AG09319 (cell line): ENCODE measurements at regions not wholly inside any gene's neighbourhood (a gene's known extent, or its start where the extent isn't known, plus 50 kb on each side); places are given as distances from the start of the nearest gene placed in this dataset.
A peak's percentile ranks its signal among the peaks of the same experiment; 100 is the strongest.

ENCODE experiments used
- DNase-seq: peaks from one replicate; pipeline ENCODE4 v3.0.0-alpha.2; 2010; ENCODE audit warnings: low read depth; ENCODE audit errors: extremely low read depth
- TF ChIP-seq, protein P1 (sequence below): IDR thresholded peaks from 2 replicates; pipeline ENCODE4 v1.5.1; 2011; ENCODE audit warnings: low read depth, mild to moderate bottlenecking, inconsistent platforms, low read length, moderate library complexity

DNA sequence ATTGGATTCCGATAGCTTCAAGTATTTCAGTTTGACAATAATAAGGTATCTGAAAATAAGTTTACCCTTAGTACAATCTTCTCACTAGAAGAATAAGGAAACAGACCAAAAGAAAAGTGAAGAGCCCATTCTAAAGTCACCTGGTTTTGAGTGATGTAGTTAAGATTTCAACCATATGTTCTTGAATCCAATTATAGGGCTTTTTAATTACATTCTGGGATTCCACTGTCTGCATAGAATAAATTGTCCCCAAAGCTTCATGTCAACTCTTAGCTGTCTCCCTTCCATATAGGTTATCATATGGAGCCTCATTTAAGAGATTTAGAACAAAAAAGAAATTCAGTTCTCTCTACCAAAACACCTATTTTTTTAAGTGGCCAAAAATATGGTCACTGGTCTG is 1158.8 kb downstream of the IGSF11 start:
- TF ChIP-seq, protein P1, sequence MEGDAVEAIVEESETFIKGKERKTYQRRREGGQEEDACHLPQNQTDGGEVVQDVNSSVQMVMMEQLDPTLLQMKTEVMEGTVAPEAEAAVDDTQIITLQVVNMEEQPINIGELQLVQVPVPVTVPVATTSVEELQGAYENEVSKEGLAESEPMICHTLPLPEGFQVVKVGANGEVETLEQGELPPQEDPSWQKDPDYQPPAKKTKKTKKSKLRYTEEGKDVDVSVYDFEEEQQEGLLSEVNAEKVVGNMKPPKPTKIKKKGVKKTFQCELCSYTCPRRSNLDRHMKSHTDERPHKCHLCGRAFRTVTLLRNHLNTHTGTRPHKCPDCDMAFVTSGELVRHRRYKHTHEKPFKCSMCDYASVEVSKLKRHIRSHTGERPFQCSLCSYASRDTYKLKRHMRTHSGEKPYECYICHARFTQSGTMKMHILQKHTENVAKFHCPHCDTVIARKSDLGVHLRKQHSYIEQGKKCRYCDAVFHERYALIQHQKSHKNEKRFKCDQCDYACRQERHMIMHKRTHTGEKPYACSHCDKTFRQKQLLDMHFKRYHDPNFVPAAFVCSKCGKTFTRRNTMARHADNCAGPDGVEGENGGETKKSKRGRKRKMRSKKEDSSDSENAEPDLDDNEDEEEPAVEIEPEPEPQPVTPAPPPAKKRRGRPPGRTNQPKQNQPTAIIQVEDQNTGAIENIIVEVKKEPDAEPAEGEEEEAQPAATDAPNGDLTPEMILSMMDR = no peak
- no peak for DNase-seq

DNA sequence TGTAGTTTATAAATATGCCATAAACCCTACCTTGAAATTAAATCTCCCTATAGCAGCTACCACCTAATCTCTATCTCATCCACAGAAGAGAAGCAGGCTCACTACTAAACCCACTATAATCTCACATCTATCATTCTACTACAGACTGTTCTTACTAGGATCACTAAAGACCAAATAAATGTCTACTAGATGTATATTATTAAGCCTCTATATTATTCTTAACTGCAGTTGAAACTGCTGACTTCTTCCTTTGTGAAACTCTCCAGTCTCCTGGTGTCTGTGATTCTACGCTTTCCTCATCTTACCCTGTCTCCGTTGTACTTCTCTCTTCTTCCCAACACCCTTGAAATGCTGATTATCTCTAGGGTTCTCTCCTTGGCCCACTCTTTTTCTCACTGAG is 1154.0 kb downstream of the IGSF11 start:
- no peak for DNase-seq
- TF ChIP-seq, protein P1 = no peak

DNA sequence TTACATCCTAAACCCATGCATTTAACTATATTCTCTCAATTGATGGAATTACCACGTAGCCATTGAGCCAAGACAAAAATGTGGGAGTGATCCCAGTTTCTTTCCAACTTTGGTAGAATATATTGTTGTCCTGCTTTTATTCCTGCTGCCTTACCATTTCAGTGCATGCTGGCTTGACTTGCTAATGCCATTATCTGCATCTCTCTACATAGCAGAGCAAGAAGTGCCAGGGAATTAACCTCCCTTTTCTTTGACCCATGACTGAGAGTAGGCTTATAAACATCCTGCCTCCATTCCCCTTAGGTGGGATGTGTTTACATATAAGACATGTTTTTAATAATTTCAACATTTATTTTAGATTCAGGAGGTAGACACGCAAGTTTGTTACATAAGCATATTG is 1153.4 kb downstream of the IGSF11 start:
- TF ChIP-seq, protein P1 = no peak
- DNase-seq = no peak

DNA sequence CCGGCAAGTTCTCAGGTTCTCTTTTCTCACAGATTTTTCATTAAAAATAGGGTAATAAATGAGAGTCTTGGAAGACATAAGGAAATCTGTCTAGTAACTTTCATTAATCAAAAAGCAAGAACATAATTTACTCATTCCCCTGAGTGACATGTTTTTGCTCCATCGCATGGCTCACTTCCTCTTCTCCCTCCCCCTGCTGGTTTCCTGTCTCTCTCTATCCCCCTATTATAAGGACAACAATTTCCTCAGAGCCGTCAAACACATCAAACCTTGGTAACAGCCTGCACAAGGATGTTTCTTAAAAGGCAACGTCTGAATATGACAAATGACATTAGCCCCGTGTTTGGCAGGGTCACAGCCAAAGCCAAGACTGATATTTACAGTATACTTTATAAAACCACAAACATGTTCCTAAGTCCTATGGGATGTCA is 1149.6 kb downstream of the IGSF11 start:
- no peak for DNase-seq
- TF ChIP-seq, protein P1 = no peak

DNA sequence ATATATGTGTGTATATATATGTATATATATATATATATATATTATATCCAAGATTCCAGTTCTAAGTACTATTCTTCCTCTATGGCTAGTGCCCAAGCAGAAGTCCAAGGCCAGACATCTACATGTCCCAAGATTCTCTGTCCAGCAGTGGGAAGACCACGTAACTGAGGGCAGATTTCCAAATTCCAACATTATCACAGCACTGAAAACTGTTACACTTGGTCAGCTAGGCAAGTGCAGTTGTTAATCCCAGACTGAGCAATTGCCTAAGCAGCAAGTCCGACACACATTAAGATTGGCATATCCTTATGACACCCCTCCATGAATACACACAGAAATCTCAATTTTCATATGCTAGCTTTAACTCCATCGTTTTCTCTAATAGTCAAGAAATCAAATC is 1148.5 kb downstream of the IGSF11 start:
- TF ChIP-seq, protein P1 = no peak
- DNase-seq = no peak

DNA sequence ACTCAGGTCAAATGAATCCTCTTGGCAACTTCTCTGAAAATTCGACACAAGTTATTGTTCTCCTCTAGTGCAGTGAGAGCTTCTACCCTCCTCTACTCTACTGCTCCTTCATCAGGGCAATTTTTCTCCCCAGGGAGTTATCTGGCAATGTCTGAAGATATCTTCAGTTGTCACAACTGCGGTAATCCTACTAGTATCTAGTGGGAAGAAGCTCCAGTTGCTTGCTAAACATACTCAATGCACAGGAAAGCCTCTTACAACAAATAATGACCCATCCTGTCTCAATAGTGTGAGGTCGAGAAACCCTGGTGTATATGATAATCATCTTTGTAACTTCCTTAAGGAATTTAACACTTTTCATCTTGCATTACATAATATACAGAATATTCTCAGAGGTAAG is 1147.6 kb downstream of the IGSF11 start:
- no peak for DNase-seq
- TF ChIP-seq, protein P1 = no peak

DNA sequence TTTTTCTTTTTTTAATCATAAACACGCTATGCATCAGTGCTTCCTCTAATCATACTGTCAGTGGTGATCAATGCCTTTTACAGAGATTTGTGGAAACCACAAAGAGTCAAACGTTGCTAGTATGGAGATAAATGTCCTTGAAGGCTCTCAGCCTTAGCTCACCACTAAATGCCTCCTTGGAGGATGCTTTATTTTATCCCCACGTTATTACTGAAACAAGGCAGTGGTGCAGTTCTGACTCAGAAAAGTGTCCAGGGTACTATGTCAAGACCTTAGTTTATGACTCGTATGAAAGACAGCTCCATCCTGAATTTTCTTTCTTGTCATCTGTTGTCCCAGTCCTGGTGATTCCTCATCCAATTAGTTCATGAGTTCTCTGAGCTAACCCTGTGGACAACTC is 1146.7 kb downstream of the IGSF11 start:
- peak; percentile 35 for DNase-seq
- TF ChIP-seq, protein P1 = no peak

DNA sequence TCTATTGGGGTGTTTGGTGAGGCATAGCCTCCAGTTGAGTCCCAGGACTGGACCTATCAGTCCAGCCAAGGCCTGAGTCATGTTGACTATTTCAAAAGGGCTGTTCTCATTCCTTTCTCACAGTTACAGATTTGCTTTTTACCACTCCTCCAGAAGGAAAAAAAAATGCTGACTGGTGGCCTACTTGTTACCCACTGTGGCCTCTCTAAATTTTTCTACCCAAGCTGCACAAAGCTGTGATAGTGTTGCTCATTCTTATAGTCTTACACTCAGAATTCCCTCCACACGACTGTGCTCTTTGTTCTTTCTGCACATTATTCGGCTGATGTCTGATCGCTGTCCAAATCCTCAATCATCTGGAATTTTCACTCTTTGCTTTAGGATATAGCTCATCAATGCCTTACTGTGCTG is 1142.2 kb downstream of the IGSF11 start:
- DNase-seq = peak; percentile 18
- TF ChIP-seq, protein P1 = no peak
